ENCODE measurements at regions not wholly inside any gene's neighbourhood (a gene's known extent, or its start where the extent isn't known, plus 50 kb on each side); places are given as distances from the start of the nearest gene placed in this dataset.

GRCh38 chr4:19425146-19425545 is 826.6 kb upstream of the SLIT2 start:
- no peak for ATAC-seq
- H3K27me3 ChIP-seq = no peaks in the 10 kb centered on the region
- intact Hi-C loops (cut with DNase I) = no loop called here

GRCh38 chr4:19417256-19417655 is 834.4 kb upstream of the SLIT2 start:
- H3K36me3 ChIP-seq = no peaks in the 10 kb centered on the region
- no peaks in the 10 kb centered on the region for H3K4me1 ChIP-seq
- H3K9me3 ChIP-seq = no peaks in the 10 kb centered on the region
- DNase-seq (no peak), ATAC-seq (no peak), FAIRE-seq (no peak)
- H3K4me3 ChIP-seq = no peak overlapping the region
- no peak overlapping the region for H3K27ac ChIP-seq
- H3K27me3 ChIP-seq = no peaks in the 10 kb centered on the region
- TF ChIP-seq CTCF (IDR thresholded peaks at IDR 0.05) = no peak
- intact Hi-C loops (cut with DNase I) = no loop called here
- 16 to 22% methylated on average over 2 of the region's 2 CpGs for WGBS, 2 donors

More at GRCh38 chr4:19425146-19425545, 826.6 kb upstream of the SLIT2 start:
- Histone ChIP-seq H3K4me3 (no peak overlapping the region), H3K27ac (no peak overlapping the region), H3K36me3 (no peaks in the 10 kb centered on the region), H3K4me1 (no peaks in the 10 kb centered on the region), H3K9me3 (no peaks in the 10 kb centered on the region)
- DNase-seq (no peak), FAIRE-seq (no peak)
- TF ChIP-seq CTCF (IDR thresholded peaks at IDR 0.05) = no peak

- Histone ChIP-seq H3K4me1 (no peaks in the 10 kb centered on the region), H3K4me3 (no peak overlapping the region), H3K27ac (no peak overlapping the region), H3K9me3 (no peaks in the 10 kb centered on the region), H3K27me3 (no peaks in the 10 kb centered on the region), H3K36me3 (no peaks in the 10 kb centered on the region)
- no peak for FAIRE-seq
- no peak for DNase-seq
- TF ChIP-seq CTCF (IDR thresholded peaks at IDR 0.05) = no peak
- intact Hi-C loops (cut with DNase I) = no loop called here
- ATAC-seq = no peak
These were observed 835.6 kb upstream of the SLIT2 start for GRCh38 chr4:19416146-19416545.

GRCh38 chr4:19408490-19408889 is 843.2 kb upstream of the SLIT2 start:
- Histone ChIP-seq H3K27me3 (peaks cover 0 to 4% (median 0%) of the 10 kb centered on the region in 4 donors), H3K36me3 (no peaks in the 10 kb centered on the region), H3K9me3 (no peaks in the 10 kb centered on the region), H3K4me1 (no peaks in the 10 kb centered on the region), H3K27ac (no peak overlapping the region), H3K4me3 (no peak overlapping the region)
- no peak for DNase-seq
- TF ChIP-seq CTCF (IDR thresholded peaks at IDR 0.05) = no peak
- WGBS, 2 donors = 27 to 43% methylated on average over 1 of the region's 1 CpG
- FAIRE-seq = no peak
- no peak for ATAC-seq
- intact Hi-C loops (cut with DNase I) = no loop called here

GRCh38 chr4:19406789-19407188 is 844.9 kb upstream of the SLIT2 start:
- Histone ChIP-seq H3K27me3 (peaks cover 0 to 4% (median 0%) of the 10 kb centered on the region in 4 donors), H3K36me3 (no peaks in the 10 kb centered on the region), H3K4me1 (no peaks in the 10 kb centered on the region), H3K9me3 (no peaks in the 10 kb centered on the region), H3K27ac (no peak overlapping the region), H3K4me3 (no peak overlapping the region)
- no peak for TF ChIP-seq CTCF (IDR thresholded peaks at IDR 0.05)
- intact Hi-C loops (cut with DNase I) = no loop called here
- FAIRE-seq (no peak), DNase-seq (no peak), ATAC-seq (no peak)
